Stimulated activated CD4-positive, alpha-beta T cell treated with anti-CD3 and anti-CD28 coated beads, Interleukin-2, amount 100 ng/mL, for 24 hours (primary cell): ENCODE measurements at regions not wholly inside any gene's neighbourhood (a gene's known extent, or its start where the extent isn't known, plus 50 kb on each side); places are given as distances from the start of the nearest gene placed in this dataset.
A peak's percentile ranks its signal among the peaks of the same experiment; 100 is the strongest.

Source experiments
- DNase-seq, 2 donors: peaks; one replicate each; pipeline ENCODE4 v3.0.0-alpha.2; 2020

- no peak for DNase-seq
Measured at GRCh38 chr3:116767726-116768125, 58.1 kb downstream of the TUSC7 start.

GRCh38 chr3:116770815-116771450 is 61.4 kb downstream of the TUSC7 start:
- DNase-seq: peak; percentile 27 to 53

GRCh38 chr3:116776880-116777785 is 67.6 kb downstream of the TUSC7 start:
- no peak for DNase-seq

GRCh38 chr3:116785226-116785625 is 75.6 kb downstream of the TUSC7 start:
- DNase-seq: no peak

GRCh38 chr3:116802651-116803050 is 93.1 kb downstream of the TUSC7 start:
- DNase-seq: no peak

GRCh38 chr3:116806351-116806750 is 96.8 kb downstream of the TUSC7 start:
- no peak for DNase-seq

GRCh38 chr3:116808725-116809124 is 99.1 kb downstream of the TUSC7 start:
- no peak for DNase-seq

GRCh38 chr3:116809208-116809607 is 99.6 kb downstream of the TUSC7 start:
- DNase-seq: no peak

- no peak for DNase-seq
Measured at GRCh38 chr3:116811754-116812153, 102.2 kb downstream of the TUSC7 start.

- DNase-seq: no peak
Measured at GRCh38 chr3:116812949-116813348, 103.4 kb downstream of the TUSC7 start.

GRCh38 chr3:116815321-116815720 is 105.7 kb downstream of the TUSC7 start:
- no peak for DNase-seq

- no peak for DNase-seq
Measured at GRCh38 chr3:116815831-116816588, 106.4 kb downstream of the TUSC7 start.

- DNase-seq: no peak
Measured at GRCh38 chr3:116821371-116821770, 111.8 kb downstream of the TUSC7 start.

- DNase-seq: no peak
Measured at GRCh38 chr3:116824208-116824607, 114.6 kb downstream of the TUSC7 start.

- no peak for DNase-seq
Measured at GRCh38 chr3:116833202-116833601, 123.6 kb downstream of the TUSC7 start.

GRCh38 chr3:116834816-116835215 is 125.2 kb downstream of the TUSC7 start:
- no peak for DNase-seq

- DNase-seq: no peak
Measured at GRCh38 chr3:116835658-116836057, 126.1 kb downstream of the TUSC7 start.

GRCh38 chr3:116836286-116836685 is 126.7 kb downstream of the TUSC7 start:
- no peak for DNase-seq

- DNase-seq: no peak
Measured at GRCh38 chr3:116837483-116837882, 127.9 kb downstream of the TUSC7 start.

- DNase-seq: no peak
Measured at GRCh38 chr3:116841003-116841735, 131.6 kb downstream of the TUSC7 start.

- DNase-seq: no peak
Measured at GRCh38 chr3:116842254-116842957, 132.8 kb downstream of the TUSC7 start.

GRCh38 chr3:116848248-116848829 is 138.8 kb downstream of the TUSC7 start:
- no peak for DNase-seq
